IMR-90 (cell line): ENCODE measurements at regions not wholly inside any gene's neighbourhood (a gene's known extent, or its start where the extent isn't known, plus 50 kb on each side); places are given as distances from the start of the nearest gene placed in this dataset.

Experiments used
- ATAC-seq: fragments of 200-7000 bp; cut with Tn5 transposase; 2 replicates; pipeline ENCODE4 v1.9.1; 2020; ENCODE audit warnings: low read depth, mild to moderate bottlenecking, moderate library complexity
- BruUV-seq: library from RNA; stranded (reverse); fragments of 400-500 nt; replicated peaks from 2 replicates; lab custom pipeline; 2021; lab: Mats Ljungman, UMichigan
- CTCF ChIA-PET: fragments of 300-600 bp; formaldehyde crosslinking; extraction: SDS; loops from one replicate; lab custom pipeline; 2021; ENCODE audit warnings: antibody characterized with exemption; lab: Yijun Ruan, JAX
- POLR2A ChIA-PET: fragments of 300-600 bp; sonication (Branson Sonifier 250); formaldehyde crosslinking; loops from one replicate; lab custom pipeline; 2022; ENCODE audit warnings: antibody characterized with exemption; ENCODE audit not compliant: unreplicated experiment; lab: Charles Lee
- DNase-seq: peaks from one replicate; pipeline ENCODE4 v3.0.0; 2013
- H2AFZ ChIP-seq: replicated peaks from 2 replicates; pipeline ENCODE3; 2013; ENCODE audit warnings: low read length, mild to moderate bottlenecking; ENCODE audit not compliant: poor library complexity
- H2AK5ac ChIP-seq: 2 replicates; pipeline ENCODE4 v1.6.1; 2013; ENCODE audit warnings: low read depth, low read length, inconsistent platforms
- H2AK9ac ChIP-seq: replicated peaks from 2 replicates; pipeline ENCODE3; 2013; ENCODE audit warnings: mild to moderate bottlenecking, low read depth, low read length, moderate library complexity; ENCODE audit not compliant: poor library complexity
- H2BK120ac ChIP-seq: 2 replicates; pipeline ENCODE4 v1.6.1; 2013; ENCODE audit warnings: low read depth, low read length, inconsistent platforms
- H2BK15ac ChIP-seq: 3 replicates; pipeline ENCODE4 v1.6.1; 2013; ENCODE audit warnings: low read depth, low read length, inconsistent platforms
- H2BK20ac ChIP-seq: 2 replicates; pipeline ENCODE4 v1.6.1; 2013; ENCODE audit warnings: low read depth, mild to moderate bottlenecking, inconsistent platforms, low read length, moderate library complexity
- H2BK5ac ChIP-seq: 2 replicates; pipeline ENCODE4 v1.6.1; 2013; ENCODE audit warnings: mild to moderate bottlenecking, low read depth, low read length, inconsistent platforms; ENCODE audit not compliant: poor library complexity, severe bottlenecking
- H3K14ac ChIP-seq: replicated peaks from 2 replicates; pipeline ENCODE4 v1.6.1; 2013; ENCODE audit warnings: low read depth, low read length, inconsistent platforms
- H3K18ac ChIP-seq: 2 replicates; pipeline ENCODE4 v1.6.1; 2013; ENCODE audit warnings: low read depth, low read length, control low read depth
- H3K23ac ChIP-seq: 2 replicates; pipeline ENCODE4 v1.6.1; 2013; ENCODE audit warnings: low read depth, low read length, inconsistent platforms
- H3K27ac ChIP-seq: 2 replicates; pipeline ENCODE4 v1.5.1; 2013; ENCODE audit warnings: mild to moderate bottlenecking, control low read depth, low read length; ENCODE audit not compliant: insufficient read depth
- H3K27me3 ChIP-seq: 2 replicates; pipeline ENCODE4 v1.6.1; 2013; ENCODE audit warnings: low read length; ENCODE audit not compliant: control insufficient read depth, insufficient read depth
- H3K36me3 ChIP-seq: 2 replicates; pipeline ENCODE4 v1.6.1; 2013; ENCODE audit warnings: low read length, mixed read lengths; ENCODE audit not compliant: control insufficient read depth, insufficient read depth
- H3K4ac ChIP-seq: 2 replicates; pipeline ENCODE4 v1.6.1; 2013; ENCODE audit warnings: low read depth, low read length, inconsistent platforms
- H3K4me1 ChIP-seq: 2 replicates; pipeline ENCODE4 v1.6.1; 2013; ENCODE audit warnings: low read length, mixed read lengths; ENCODE audit not compliant: control insufficient read depth, insufficient read depth
- H3K4me2 ChIP-seq: 2 replicates; pipeline ENCODE4 v1.6.1; 2013; ENCODE audit warnings: low read depth, mild to moderate bottlenecking, control low read depth, low read length, moderate library complexity
- H3K4me3 ChIP-seq: 2 replicates; pipeline ENCODE4 v1.5.1; 2013; ENCODE audit warnings: low read depth, mild to moderate bottlenecking, control low read depth, low read length, moderate library complexity; ENCODE audit not compliant: insufficient read depth
- H3K56ac ChIP-seq: 2 replicates; pipeline ENCODE4 v1.6.1; 2013; ENCODE audit warnings: low read length, inconsistent platforms; ENCODE audit not compliant: insufficient read depth; ENCODE audit errors: extremely low read depth
- H3K79me1 ChIP-seq, 2 experiments: 2 replicates each; pipeline ENCODE4 v1.6.1; 2013; ENCODE audit warnings: low read length in 2 of 2, inconsistent platforms in 1 of 2, low read depth in 1 of 2
- H3K9ac ChIP-seq: 2 replicates; pipeline ENCODE4 v1.6.1; 2013; ENCODE audit warnings: low read depth, low read length, control low read depth
- H3K9me1 ChIP-seq: 2 replicates; pipeline ENCODE4 v1.6.1; 2013; ENCODE audit warnings: low read length, inconsistent platforms; ENCODE audit not compliant: insufficient read depth
- H3K9me3 ChIP-seq: 2 replicates; pipeline ENCODE4 v1.6.1; 2013; ENCODE audit warnings: low read length; ENCODE audit not compliant: control insufficient read depth, insufficient read depth
- H4K20me1 ChIP-seq: 2 replicates; pipeline ENCODE4 v1.6.1; 2013; ENCODE audit warnings: low read length, inconsistent platforms; ENCODE audit not compliant: insufficient read depth
- H4K5ac ChIP-seq: 2 replicates; pipeline ENCODE4 v1.6.1; 2013; ENCODE audit warnings: mild to moderate bottlenecking, low read depth, low read length, control low read depth
- H4K8ac ChIP-seq, 2 experiments: 2 replicates each; pipeline ENCODE4 v1.6.1; 2013; ENCODE audit warnings: low read depth in 2 of 2, low read length in 2 of 2, control low read depth in 1 of 2, inconsistent platforms in 1 of 2
- H4K91ac ChIP-seq: 2 replicates; pipeline ENCODE4 v1.6.1; 2013; ENCODE audit warnings: low read depth, low read length, inconsistent platforms; ENCODE audit not compliant: insufficient read depth
- CEBPB ChIP-seq: IDR thresholded peaks from 2 replicates; pipeline ENCODE4 v1.6.1; 2012; ENCODE audit warnings: low read depth, low read length, improper control_type of control experiment
- MAFK ChIP-seq: IDR thresholded peaks from 2 replicates; pipeline ENCODE4 v1.6.1; 2012; ENCODE audit warnings: low read depth, low read length, improper control_type of control experiment
- MAZ ChIP-seq: IDR thresholded peaks from 2 replicates; pipeline ENCODE4 v1.6.1; 2012; ENCODE audit warnings: low read depth, mild to moderate bottlenecking, low read length, improper control_type of control experiment, moderate library complexity, borderline replicate concordance
- RFX5 ChIP-seq: IDR thresholded peaks from 2 replicates; pipeline ENCODE4 v1.8.0; 2012; ENCODE audit warnings: low read depth, mild to moderate bottlenecking, low read length, moderate library complexity
- WGBS, 2 experiments: methylation state at CpG; one replicate each; pipeline versions ENCODE4 v1.1.5 to v1.1.7; 2013; ENCODE audit warnings: missing lambda C conversion rate in 2 of 2; ENCODE audit not compliant: insufficient read length in 1 of 2; ENCODE audit errors: extremely low coverage in 2 of 2; 5-methylcytosine and 5-hydroxymethylcytosine counted together
- dilution Hi-C: fragments of 300-500 bp; cut with HindIII; formaldehyde crosslinking; loops from one replicate; pipeline ENCODE4 v1.14.3; 2018; ENCODE audit warnings: low sequenced_read_pairs; ENCODE audit not compliant: unreplicated experiment
- in situ Hi-C: fragments of 300-500 bp; cut with MboI; formaldehyde crosslinking; loops from 3 replicates; pipeline ENCODE4 v1.14.3; 2019; ENCODE audit warnings: low sequenced_read_pairs, inconsistent platforms, mixed read lengths
- intact Hi-C: fragments of 100-400 bp; cut with micrococcal nuclease; formaldehyde crosslinking; loops from 2 replicates; pipeline ENCODE4 v1.10.0; 2022

DNA sequence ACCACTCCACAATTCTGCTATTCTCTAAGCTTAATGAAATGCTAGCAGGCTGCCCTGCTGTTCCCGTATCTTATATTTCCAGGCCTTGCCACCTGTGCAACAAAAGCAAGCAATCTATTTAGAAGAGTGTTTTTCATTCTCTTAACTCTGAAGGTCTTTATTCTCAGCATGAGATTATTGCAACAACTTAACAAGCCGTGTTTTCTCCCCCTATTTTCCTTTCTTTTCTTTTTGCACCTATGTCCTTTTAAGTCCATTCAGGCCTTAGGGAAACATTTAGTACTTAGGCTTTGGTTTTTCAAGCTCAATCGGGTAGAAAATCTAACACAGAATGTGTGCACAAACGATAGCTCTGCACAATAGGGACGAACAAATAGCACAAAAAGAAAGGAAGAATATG lies 89.6 kb upstream of the DMRTA1 start:
- ATAC-seq: no peak

More for the DNA sequence above, 89.6 kb upstream of the DMRTA1 start:
- no peak for DNase-seq
- H3K9ac ChIP-seq: no peak overlapping the region
- H3K18ac ChIP-seq: no peak overlapping the region
- no peak overlapping the region for H4K8ac ChIP-seq
- no peak for TF ChIP-seq RFX5
- TF ChIP-seq MAZ: no peak
- no peak for TF ChIP-seq MAFK
- no peak for TF ChIP-seq CEBPB
- H3K27ac ChIP-seq: no peak overlapping the region
- WGBS, 2 experiments: no CpG with 5 or more reads among the region's 5 CpGs
- intact Hi-C loops: no loop called here
- no peak overlapping the region for H2AFZ ChIP-seq
- H3K56ac ChIP-seq: no peak overlapping the region
- H3K4me2 ChIP-seq: no peak overlapping the region
- H3K36me3 ChIP-seq: no peaks in the 10 kb centered on the region
- H3K4me1 ChIP-seq: no peaks in the 10 kb centered on the region
- ChIA-PET POLR2A (no interaction called here), CTCF (no interaction called here)
- no peak overlapping the region for H2BK5ac ChIP-seq
- H2BK15ac ChIP-seq: no peak overlapping the region
- H3K4ac ChIP-seq: no peak overlapping the region
- no peaks in the 10 kb centered on the region for H3K9me3 ChIP-seq
- no peaks in the 10 kb centered on the region for H3K27me3 ChIP-seq
- no peaks in the 10 kb centered on the region for H4K20me1 ChIP-seq
- no peak overlapping the region for H3K4me3 ChIP-seq
- H2BK20ac ChIP-seq: no peak overlapping the region
- H3K23ac ChIP-seq: no peak overlapping the region
- no peaks in the 10 kb centered on the region for H3K79me1 ChIP-seq
- no peak overlapping the region for H2AK9ac ChIP-seq
- H3K14ac ChIP-seq: no peak overlapping the region
- in situ Hi-C loops: no loop called here
- no peaks in the 10 kb centered on the region for H3K9me1 ChIP-seq
- BruUV-seq: no TSS peak
- no peak overlapping the region for H4K5ac ChIP-seq
- no peak overlapping the region for H4K91ac ChIP-seq
- no peak overlapping the region for H2AK5ac ChIP-seq
- dilution Hi-C loops: no loop called here
- no peak overlapping the region for H2BK120ac ChIP-seq
